ENCODE measurements at regions not wholly inside any gene's neighbourhood (a gene's known extent, or its start where the extent isn't known, plus 50 kb on each side); places are given as distances from the start of the nearest gene placed in this dataset.

- DNase-seq (ENCODE audit: low spot score), result no peak
These were observed 262.2 kb downstream of the IRX2 start for GRCh38 chr5:2489306-2489705.

- DNase-seq (ENCODE audit: low spot score), result no peak
These were observed 262.9 kb downstream of the IRX2 start for GRCh38 chr5:2488593-2488992.

- no peak for DNase-seq (ENCODE audit: low spot score)
These were observed 264.2 kb downstream of the IRX2 start for GRCh38 chr5:2487152-2487763.

GRCh38 chr5:2486373-2486772, 265.1 kb downstream of the IRX2 start:
- no peak for DNase-seq (ENCODE audit: low spot score)

- DNase-seq (ENCODE audit: low spot score), result no peak
These were observed 268.7 kb downstream of the IRX2 start for GRCh38 chr5:2482778-2483177.

GRCh38 chr5:2480871-2481270, 270.6 kb downstream of the IRX2 start:
- no peak for DNase-seq (ENCODE audit: low spot score)

- DNase-seq (ENCODE audit: low spot score), result no peak
These were observed 275.6 kb downstream of the IRX2 start for GRCh38 chr5:2475902-2476301.

GRCh38 chr5:2472670-2473069, 278.8 kb downstream of the IRX2 start:
- no peak for DNase-seq (ENCODE audit: low spot score)

- DNase-seq (ENCODE audit: low spot score), result no peak
These were observed 280.2 kb downstream of the IRX2 start for GRCh38 chr5:2471152-2471879.

- DNase-seq (ENCODE audit: low spot score), result no peak
These were observed 284.5 kb downstream of the IRX2 start for GRCh38 chr5:2466966-2467365.

GRCh38 chr5:2465383-2465782, 286.1 kb downstream of the IRX2 start:
- no peak for DNase-seq (ENCODE audit: low spot score)

GRCh38 chr5:2464141-2464540, 287.3 kb downstream of the IRX2 start:
- no peak for DNase-seq (ENCODE audit: low spot score)

- no peak for DNase-seq (ENCODE audit: low spot score)
These were observed 289.5 kb downstream of the IRX2 start for GRCh38 chr5:2461701-2462691.

- no peak for DNase-seq (ENCODE audit: low spot score)
These were observed 291.4 kb downstream of the IRX2 start for GRCh38 chr5:2460098-2460497.

GRCh38 chr5:2459251-2459650, 292.2 kb downstream of the IRX2 start:
- no peak for DNase-seq (ENCODE audit: low spot score)

- no peak for DNase-seq (ENCODE audit: low spot score)
These were observed 295.6 kb downstream of the IRX2 start for GRCh38 chr5:2455878-2456277.

- no peak for DNase-seq (ENCODE audit: low spot score)
These were observed 296.6 kb downstream of the IRX2 start for GRCh38 chr5:2454876-2455275.

- DNase-seq (ENCODE audit: low spot score), result no peak
These were observed 297.7 kb downstream of the IRX2 start for GRCh38 chr5:2453781-2454180.

GRCh38 chr5:2451100-2451499, 300.4 kb downstream of the IRX2 start:
- no peak for DNase-seq (ENCODE audit: low spot score)

GRCh38 chr5:2442496-2443354, 308.8 kb downstream of the IRX2 start:
- no peak for DNase-seq (ENCODE audit: low spot score)

GRCh38 chr5:2441495-2442180, 309.8 kb downstream of the IRX2 start:
- no peak for DNase-seq (ENCODE audit: low spot score)

Data from HuH-7.5 (cell line).